ENCODE measurements at regions not wholly inside any gene's neighbourhood (a gene's known extent, or its start where the extent isn't known, plus 50 kb on each side); places are given as distances from the start of the nearest gene placed in this dataset.
"Not testable (repeated sequence)": the region's sequence is repeated elsewhere in the genome, so short reads cannot be mapped to it uniquely, and the experiment has no call there.

GRCh38 chrX:131199091-131199490 lies 90.0 kb downstream of the IGSF1 start:
- Histone ChIP-seq H3K79me2 (ENCODE audit: insufficient read depth, low read length) (no peaks in the 10 kb centered on the region), H2AFZ (ENCODE audit: low read depth, low read length) (no peak overlapping the region), H3K9me3 (ENCODE audit: insufficient read depth, low read depth, low read length) (no peaks in the 10 kb centered on the region), H3K4me1 (ENCODE audit: insufficient read depth, low read length) (no peaks in the 10 kb centered on the region), H3K36me3 (ENCODE audit: insufficient read depth, low read length) (no peaks in the 10 kb centered on the region), H4K20me1 (ENCODE audit: insufficient read depth, low read length) (no peaks in the 10 kb centered on the region), H3K4me2 (ENCODE audit: low read length) (no peak overlapping the region), H3K27ac (ENCODE audit: low read depth, low read length) (no peak overlapping the region), H3K4me3 (ENCODE audit: insufficient read depth, low read depth, low read length) (no peak overlapping the region), H3K9ac (ENCODE audit: low read length) (no peak overlapping the region), H3K27me3 (ENCODE audit: insufficient read depth, low read length) (no peaks in the 10 kb centered on the region)
- Mint-ChIP-seq H3K9me3 (ENCODE audit: unreplicated experiment) (no peaks in the 10 kb centered on the region), H3K4me1 (ENCODE audit: low read depth, unreplicated experiment) (no peaks in the 10 kb centered on the region), H3K36me3 (ENCODE audit: low read depth, unreplicated experiment) (no peaks in the 10 kb centered on the region), H3K4me3 (ENCODE audit: unreplicated experiment) (no peak overlapping the region), H3K27me3 (ENCODE audit: low read depth, unreplicated experiment) (no peaks in the 10 kb centered on the region), H3K27ac (ENCODE audit: unreplicated experiment) (no peak overlapping the region)
- no peak for DNase-seq (ENCODE audit: low read depth)
- TF ChIP-seq CTCF (IDR thresholded peaks at IDR 0.05; ENCODE audit: insufficient read depth, low read depth, low read length), result no peak
- TF ChIP-seq EZH2 (IDR thresholded peaks at IDR 0.05; ENCODE audit: insufficient read depth, low read length), result no peak
- peak; percentile 5 for FAIRE-seq

GRCh38 chrX:131187206-131187605 lies 101.9 kb downstream of the IGSF1 start:
- no peaks in the 10 kb centered on the region for H3K9me3 Mint-ChIP-seq (ENCODE audit: unreplicated experiment)
- FAIRE-seq (peak; percentile 73), DNase-seq (ENCODE audit: low read depth) (no peak)
- H3K4me1 Mint-ChIP-seq (ENCODE audit: low read depth, unreplicated experiment), result no peaks in the 10 kb centered on the region
- no peak overlapping the region for H3K4me3 Mint-ChIP-seq (ENCODE audit: unreplicated experiment)
- Histone ChIP-seq H3K36me3 (ENCODE audit: insufficient read depth, low read length) (no peaks in the 10 kb centered on the region), H3K79me2 (ENCODE audit: insufficient read depth, low read length) (no peaks in the 10 kb centered on the region), H4K20me1 (ENCODE audit: insufficient read depth, low read length) (no peaks in the 10 kb centered on the region), H3K4me3 (ENCODE audit: insufficient read depth, low read depth, low read length) (no peak overlapping the region), H3K27me3 (ENCODE audit: insufficient read depth, low read length) (no peaks in the 10 kb centered on the region), H3K4me2 (ENCODE audit: low read length) (no peak overlapping the region), H3K9me3 (ENCODE audit: insufficient read depth, low read depth, low read length) (no peaks in the 10 kb centered on the region), H2AFZ (ENCODE audit: low read depth, low read length) (no peak overlapping the region), H3K4me1 (ENCODE audit: insufficient read depth, low read length) (no peaks in the 10 kb centered on the region), H3K9ac (ENCODE audit: low read length) (no peak overlapping the region), H3K27ac (ENCODE audit: low read depth, low read length) (no peak overlapping the region)
- TF ChIP-seq CTCF (IDR thresholded peaks at IDR 0.05; ENCODE audit: insufficient read depth, low read depth, low read length) (no peak), EZH2 (IDR thresholded peaks at IDR 0.05; ENCODE audit: insufficient read depth, low read length) (no peak)
- H3K27me3 Mint-ChIP-seq (ENCODE audit: low read depth, unreplicated experiment), result no peaks in the 10 kb centered on the region
- no peaks in the 10 kb centered on the region for H3K36me3 Mint-ChIP-seq (ENCODE audit: low read depth, unreplicated experiment)
- no peak overlapping the region for H3K27ac Mint-ChIP-seq (ENCODE audit: unreplicated experiment)

GRCh38 chrX:131170148-131170547 lies 112.0 kb downstream of the ARHGAP36 start:
- Histone ChIP-seq H4K20me1 (ENCODE audit: insufficient read depth, low read length) (no peaks in the 10 kb centered on the region), H2AFZ (ENCODE audit: low read depth, low read length) (no peak overlapping the region), H3K9ac (ENCODE audit: low read length) (no peak overlapping the region), H3K27ac (ENCODE audit: low read depth, low read length) (no peak overlapping the region), H3K4me1 (ENCODE audit: insufficient read depth, low read length) (no peaks in the 10 kb centered on the region), H3K27me3 (ENCODE audit: insufficient read depth, low read length) (no peaks in the 10 kb centered on the region), H3K9me3 (ENCODE audit: insufficient read depth, low read depth, low read length) (no peaks in the 10 kb centered on the region), H3K79me2 (ENCODE audit: insufficient read depth, low read length) (no peaks in the 10 kb centered on the region), H3K4me2 (ENCODE audit: low read length) (no peak overlapping the region), H3K36me3 (ENCODE audit: insufficient read depth, low read length) (no peaks in the 10 kb centered on the region), H3K4me3 (ENCODE audit: insufficient read depth, low read depth, low read length) (no peak overlapping the region)
- Mint-ChIP-seq H3K4me1 (ENCODE audit: low read depth, unreplicated experiment) (no peaks in the 10 kb centered on the region), H3K27me3 (ENCODE audit: low read depth, unreplicated experiment) (no peaks in the 10 kb centered on the region), H3K36me3 (ENCODE audit: low read depth, unreplicated experiment) (no peaks in the 10 kb centered on the region), H3K9me3 (ENCODE audit: unreplicated experiment) (no peaks in the 10 kb centered on the region), H3K27ac (ENCODE audit: unreplicated experiment) (no peak overlapping the region), H3K4me3 (ENCODE audit: unreplicated experiment) (no peak overlapping the region)
- DNase-seq (ENCODE audit: low read depth) (no peak), FAIRE-seq (no peak)
- no peak for TF ChIP-seq EZH2 (IDR thresholded peaks at IDR 0.05; ENCODE audit: insufficient read depth, low read length)
- TF ChIP-seq CTCF (IDR thresholded peaks at IDR 0.05; ENCODE audit: insufficient read depth, low read depth, low read length), result no peak

GRCh38 chrX:131163645-131164044 lies 105.5 kb downstream of the ARHGAP36 start:
- not testable (repeated sequence) for H3K9me3 ChIP-seq (ENCODE audit: insufficient read depth, low read depth, low read length); H3K4me1 Mint-ChIP-seq (ENCODE audit: low read depth, unreplicated experiment); H3K4me3 Mint-ChIP-seq (ENCODE audit: unreplicated experiment); H3K4me3 ChIP-seq (ENCODE audit: insufficient read depth, low read depth, low read length); H3K36me3 ChIP-seq (ENCODE audit: insufficient read depth, low read length); H3K27ac ChIP-seq (ENCODE audit: low read depth, low read length); H3K4me2 ChIP-seq (ENCODE audit: low read length); H3K9me3 Mint-ChIP-seq (ENCODE audit: unreplicated experiment); H3K79me2 ChIP-seq (ENCODE audit: insufficient read depth, low read length); H3K27me3 ChIP-seq (ENCODE audit: insufficient read depth, low read length); H4K20me1 ChIP-seq (ENCODE audit: insufficient read depth, low read length); H3K9ac ChIP-seq (ENCODE audit: low read length); FAIRE-seq; H3K4me1 ChIP-seq (ENCODE audit: insufficient read depth, low read length); H3K36me3 Mint-ChIP-seq (ENCODE audit: low read depth, unreplicated experiment); H2AFZ ChIP-seq (ENCODE audit: low read depth, low read length); DNase-seq (ENCODE audit: low read depth); H3K27ac Mint-ChIP-seq (ENCODE audit: unreplicated experiment); H3K27me3 Mint-ChIP-seq (ENCODE audit: low read depth, unreplicated experiment)
